Muscle of arm (tissue), 1 donor: ENCODE measurements at regions not wholly inside any gene's neighbourhood (a gene's known extent, or its start where the extent isn't known, plus 50 kb on each side); places are given as distances from the start of the nearest gene placed in this dataset.
"Not testable (repeated sequence)": the region's sequence is repeated elsewhere in the genome, so short reads cannot be mapped to it uniquely, and the experiment has no call there.

ENCODE experiments used
- DNase-seq: peaks from one replicate; pipeline ENCODE4 v3.0.0-alpha.2; 2013

DNA sequence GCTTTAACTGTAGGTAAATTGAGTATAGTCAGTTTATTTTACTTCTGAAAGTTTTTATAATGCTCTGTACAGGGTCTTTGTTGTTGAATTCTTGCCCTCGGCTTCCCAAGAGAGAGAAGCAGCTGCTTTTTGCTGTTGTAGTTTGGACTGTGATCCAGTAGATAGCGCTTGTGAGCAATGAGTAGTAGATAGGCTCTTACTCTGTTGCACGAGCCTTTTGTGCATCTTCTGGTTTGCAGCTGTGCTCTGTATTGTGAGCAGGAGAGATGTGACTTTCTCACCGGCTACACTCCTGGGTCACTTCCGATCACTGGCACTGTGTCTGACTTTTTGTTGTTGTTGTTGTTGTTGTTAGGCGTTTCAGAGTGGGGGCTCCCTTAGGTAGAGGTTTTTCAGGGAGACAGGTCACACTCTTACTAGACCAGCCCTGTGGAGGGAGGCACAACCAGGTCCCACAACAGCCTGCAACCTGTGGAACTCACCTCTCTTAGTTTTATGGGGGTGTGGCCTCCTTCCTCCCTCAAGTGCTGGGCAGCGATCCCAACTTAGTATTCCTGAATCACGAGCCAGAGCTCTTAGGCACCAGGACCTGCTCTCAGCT is 822.1 kb upstream of the GALNTL6 start:
- DNase-seq: no peak

DNA sequence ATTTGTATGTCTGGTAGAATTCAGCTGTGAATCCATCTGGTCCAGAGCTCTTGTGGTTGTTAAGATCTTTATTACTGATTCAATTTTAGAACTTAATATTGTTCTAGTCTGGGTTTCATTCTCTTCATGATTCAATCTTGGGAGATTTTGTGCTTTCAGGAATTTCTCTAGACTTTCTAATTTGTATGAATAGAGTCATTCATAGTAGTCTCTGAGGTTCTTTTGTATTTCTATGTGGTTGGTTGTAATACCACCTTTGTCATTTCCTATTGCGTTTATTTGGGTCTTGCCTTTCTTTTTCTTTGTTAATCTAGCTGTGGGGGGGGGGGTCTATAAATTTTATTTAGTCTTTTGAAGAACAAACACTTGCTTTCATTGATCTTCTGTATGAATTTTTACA is 824.8 kb upstream of the GALNTL6 start:
- DNase-seq: no peak

DNA sequence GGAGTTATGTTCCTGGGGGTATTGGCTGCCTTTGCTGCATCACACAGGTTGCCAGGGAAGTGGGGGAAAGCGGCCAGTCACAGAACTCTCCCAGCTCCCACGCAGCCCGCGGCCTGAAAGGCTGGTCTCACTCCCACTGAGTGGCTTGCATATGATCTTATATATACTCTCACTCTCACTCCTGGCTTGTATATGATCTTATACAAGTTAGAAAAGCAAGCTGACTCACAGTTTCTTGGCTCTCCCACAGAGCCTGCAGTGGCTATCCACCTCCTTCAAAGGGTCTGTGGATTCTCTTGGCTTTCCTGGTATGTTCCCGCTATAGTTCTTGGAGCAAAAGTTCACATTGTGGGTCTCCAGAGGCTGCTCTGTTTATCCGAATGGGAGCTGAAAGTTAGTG is 833.5 kb upstream of the GALNTL6 start:
- peak; percentile 10 for DNase-seq

DNA sequence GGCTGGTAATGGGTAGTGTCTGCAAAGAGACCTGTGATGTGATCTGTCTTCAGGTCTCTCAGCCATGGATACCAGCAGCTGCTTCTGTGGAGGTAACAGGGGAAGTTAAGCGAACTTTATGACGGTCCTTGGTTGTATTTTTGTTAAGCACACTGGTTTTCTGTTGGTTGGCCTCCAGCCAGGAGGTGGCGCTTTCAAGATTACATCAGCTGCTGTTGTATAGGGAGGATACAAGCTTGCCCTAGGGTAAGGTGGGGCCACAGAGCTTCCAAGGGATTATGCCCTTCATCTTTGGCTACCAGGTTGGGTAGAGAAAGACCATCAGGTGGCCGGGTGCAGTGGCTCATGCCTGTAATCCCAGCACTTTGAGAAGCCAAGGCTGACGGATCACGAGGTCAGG is 834.2 kb upstream of the GALNTL6 start:
- DNase-seq: no peak

DNA sequence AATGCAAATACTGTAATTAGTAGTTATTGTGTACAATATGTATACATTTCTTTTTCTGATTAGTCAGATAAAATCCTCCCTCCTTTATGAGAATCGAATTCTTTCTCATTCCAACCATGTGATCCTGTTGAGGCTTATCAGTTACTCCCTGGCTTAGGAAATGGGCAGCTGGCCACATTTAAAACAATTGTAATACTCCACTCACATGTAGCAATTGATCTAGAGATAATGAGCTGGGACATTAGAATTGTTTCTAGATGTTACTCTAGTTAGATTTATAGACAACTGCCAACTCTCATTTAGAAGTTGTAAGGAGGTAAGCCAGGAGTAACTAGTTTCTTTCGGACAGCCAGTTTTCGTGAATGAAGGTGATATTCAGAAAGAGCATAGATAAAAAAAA is 859.3 kb upstream of the AADAT start:
- no peak for DNase-seq

DNA sequence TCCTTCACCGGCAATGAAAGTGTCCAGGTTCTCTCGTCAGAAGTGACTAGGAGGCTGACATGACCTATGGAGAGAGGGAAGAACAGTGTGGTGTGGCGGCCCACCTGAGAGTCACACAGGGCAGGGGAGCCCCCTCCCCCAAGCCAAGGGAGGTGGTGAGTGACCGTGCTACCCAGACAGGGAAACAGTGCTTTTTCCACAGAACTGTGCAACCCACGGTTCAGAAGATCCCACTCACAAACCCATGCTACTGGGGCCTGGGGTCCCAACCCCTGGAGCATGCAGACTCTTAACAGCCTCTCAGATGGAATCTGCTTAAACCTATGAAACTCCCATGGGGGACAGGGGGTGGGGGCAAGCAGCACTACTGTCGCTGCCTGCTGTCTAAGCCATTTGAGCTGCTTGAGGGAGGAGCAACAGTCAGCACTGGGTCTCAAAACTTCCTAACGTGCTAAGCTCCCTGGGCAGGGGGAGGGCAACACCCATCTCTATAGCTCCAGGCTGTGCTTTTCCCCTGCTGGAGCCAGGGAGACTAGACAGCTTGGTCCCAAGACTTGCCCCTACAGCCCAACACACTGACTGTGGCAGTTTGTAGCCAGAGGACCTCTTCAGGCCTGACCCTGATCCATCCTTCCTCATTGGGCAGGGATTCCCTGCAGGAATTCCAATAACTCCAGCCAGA is 850.4 kb upstream of the AADAT start:
- DNase-seq: no peak

DNA sequence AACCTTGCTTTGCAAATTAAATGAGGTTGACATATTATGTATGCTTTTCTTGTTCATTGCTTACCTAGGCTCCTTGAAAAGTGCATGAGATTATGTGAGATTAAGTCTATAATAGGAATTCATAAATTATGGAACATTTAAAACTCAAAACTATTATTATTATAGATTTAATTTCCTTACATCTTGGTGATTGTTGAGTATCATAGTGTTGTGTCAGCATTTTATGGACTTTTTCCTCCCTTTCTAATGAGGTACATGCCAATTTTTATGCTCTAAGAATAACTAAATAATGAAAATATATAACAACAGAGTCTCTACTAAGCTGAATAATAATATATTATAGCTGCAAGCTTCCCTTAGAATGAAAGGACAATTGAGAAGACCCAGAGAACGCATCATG is 848.8 kb upstream of the AADAT start:
- DNase-seq: no peak

DNA sequence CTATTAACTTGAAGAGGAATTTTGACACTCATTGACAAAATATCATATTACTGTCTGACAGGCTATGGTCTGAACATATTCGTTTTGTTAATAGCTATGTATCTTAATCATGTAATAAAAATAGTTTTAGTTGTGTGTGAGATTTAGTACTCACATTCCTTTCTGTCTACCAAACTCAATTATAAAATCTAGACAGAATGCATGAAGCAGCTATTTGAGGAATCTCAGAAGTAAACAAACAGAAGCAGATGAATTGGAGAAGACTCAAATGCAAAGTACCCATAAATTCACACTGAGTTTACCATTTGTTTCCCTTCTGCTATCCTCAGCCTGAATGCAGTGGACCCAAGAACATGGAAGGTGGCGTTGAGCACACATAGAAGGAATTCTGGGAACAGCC is 841.6 kb upstream of the AADAT start:
- DNase-seq: no peak

DNA sequence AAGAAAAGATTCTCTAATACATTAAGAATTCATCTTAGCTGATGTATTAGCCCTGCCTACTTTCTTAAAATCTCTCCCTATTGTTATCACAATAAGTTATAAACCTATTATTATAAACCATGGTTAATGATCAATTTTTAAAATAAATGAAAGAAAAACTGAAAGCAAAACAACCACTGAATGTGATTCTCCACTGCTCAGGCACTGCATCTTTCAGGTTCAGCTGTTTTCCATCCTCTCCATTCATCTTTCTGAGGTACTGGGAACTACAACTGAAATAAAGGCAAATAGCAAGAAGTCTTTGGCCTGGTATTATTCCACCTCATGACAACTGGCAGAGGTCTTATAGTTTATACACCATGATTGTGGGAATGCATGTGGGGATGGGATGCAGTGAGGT is 798.9 kb upstream of the AADAT start:
- no peak for DNase-seq

DNA sequence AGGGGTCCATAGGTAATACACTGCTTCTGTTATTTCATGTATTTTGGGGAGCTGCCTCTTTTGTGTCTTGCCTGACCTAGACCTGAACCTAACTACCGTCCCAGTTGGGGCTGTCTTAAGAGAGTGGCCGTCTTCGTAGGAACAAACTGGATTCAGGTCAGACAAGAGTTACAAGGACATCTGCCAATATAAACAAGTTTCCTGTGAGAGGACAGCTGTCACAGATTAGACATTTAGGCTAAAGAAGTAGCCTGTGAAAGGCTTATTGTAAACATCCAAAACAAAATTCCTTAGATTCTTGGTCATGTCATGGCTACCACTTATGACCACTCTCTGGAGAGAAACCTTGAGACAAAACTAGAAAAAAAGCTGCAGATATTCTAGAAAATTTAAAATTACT is 797.6 kb upstream of the AADAT start:
- DNase-seq: no peak

DNA sequence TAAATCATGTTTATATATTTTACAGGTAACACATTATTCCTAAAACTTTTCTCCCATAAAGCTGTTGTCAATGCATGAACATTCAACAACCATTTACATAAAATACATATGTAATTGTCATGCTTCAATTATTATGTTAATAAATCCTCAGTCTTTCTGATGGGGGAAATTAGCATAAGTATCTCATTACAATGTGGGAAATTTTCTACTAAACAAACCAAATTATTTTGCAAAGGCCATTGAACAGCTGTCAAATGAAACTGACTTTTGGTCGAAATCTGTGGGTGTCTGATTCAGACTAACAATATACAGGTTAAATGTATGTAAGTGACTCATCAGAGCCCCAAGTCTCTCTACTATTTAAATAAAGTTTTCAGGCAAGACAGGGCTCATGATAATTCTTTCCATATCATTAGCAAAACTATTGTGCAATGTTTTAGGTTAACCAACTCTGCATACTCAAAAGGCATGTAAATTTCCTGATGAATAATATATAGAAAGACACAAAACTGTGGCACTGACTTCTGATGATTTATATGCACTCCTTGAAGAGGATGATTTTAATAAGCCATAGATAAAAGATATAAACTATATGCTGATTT is 795.3 kb upstream of the AADAT start:
- DNase-seq: no peak

DNA sequence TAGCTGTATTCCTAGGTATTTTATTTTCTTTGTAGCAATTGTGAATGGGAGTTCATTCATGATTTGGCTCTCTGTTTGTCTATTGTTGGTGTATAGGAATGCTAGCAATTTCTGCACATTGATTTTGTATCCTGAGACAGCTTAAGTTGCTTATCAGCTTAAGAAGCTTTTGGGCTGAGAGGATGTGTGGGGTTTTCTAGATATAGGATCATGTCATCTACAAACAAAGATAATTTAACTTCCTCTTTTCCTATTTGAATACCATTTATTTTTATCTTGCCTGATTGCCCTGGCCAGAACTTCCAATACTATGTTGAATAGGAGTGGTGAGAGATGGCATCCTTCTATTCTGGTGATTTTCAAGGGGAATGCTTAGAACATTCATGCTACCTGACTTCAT is 791.9 kb upstream of the AADAT start:
- not testable (repeated sequence) for DNase-seq

DNA sequence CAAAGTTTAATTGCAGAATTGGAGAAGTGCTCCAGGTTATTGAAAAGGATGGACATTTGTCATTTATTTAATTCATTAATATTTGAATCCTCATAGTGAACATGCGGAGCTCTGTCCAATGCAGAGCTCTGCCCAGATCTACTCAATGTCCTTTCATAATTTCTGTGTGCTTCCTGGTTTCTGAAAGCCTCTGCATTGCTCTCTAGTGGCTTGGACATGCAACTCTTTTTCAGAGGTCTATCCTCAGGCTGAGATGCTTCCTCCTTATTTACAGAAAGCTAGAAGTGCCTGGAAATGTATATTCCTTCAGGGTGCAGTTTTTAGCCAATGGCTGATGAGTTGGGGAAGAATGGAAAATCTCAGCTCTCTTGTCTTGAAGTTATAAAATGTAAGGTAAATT is 786.1 kb upstream of the AADAT start:
- no peak for DNase-seq

DNA sequence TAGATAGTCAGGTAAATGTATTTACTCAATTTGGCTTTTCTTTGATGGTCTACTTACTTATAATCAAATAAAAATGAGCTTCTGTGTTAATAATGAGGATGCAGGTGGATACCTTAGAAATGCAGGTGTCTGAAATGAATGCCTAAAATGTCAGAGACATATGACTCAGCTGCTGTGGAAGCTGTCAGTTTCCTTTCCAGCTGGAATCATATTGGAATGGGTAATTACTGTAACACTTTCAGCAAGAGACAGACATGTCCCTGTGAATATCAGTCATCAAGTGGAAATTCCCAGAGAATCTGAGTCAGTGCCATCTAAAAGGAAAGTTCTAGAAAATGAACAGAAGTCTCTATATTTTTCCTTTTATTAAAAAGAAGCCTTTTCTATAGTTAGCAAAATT is 783.0 kb upstream of the AADAT start:
- no peak for DNase-seq

DNA sequence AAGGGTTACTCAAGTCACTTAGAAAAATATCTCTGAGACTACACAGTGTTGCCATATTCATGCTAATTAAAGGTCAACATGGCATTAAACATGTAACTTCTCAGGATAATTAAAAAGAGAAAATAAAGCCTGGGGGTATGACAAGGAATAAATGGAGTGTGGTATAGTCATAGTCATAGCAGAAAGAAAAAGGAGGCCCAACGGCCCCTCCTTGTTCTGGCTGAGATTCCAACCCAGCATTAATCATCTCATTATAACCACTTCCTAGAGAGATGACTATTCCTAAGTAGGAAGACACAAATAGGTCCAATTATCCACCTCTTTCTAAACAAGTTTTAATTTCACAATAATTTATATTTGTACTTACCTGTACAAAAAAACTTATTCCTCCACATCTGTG is 778.4 kb upstream of the AADAT start:
- no peak for DNase-seq

DNA sequence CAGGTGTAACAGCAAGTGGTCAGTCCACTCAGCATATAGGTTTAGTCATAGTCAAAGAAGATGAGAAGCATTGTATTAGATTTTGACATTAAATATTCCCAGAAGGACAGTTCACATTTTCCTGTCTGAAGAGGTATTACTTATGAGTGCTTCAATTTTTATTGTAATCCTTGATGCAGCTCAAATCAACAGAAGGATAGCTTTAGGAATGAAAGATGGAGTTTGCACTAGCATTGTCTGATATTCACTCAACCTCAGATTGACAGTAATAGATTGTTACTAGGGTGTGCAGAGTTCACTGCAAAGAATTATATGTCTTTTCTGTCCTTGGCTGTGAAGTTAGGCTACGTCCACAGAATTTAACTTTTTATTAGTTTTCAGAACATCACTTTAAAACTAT is 764.3 kb upstream of the AADAT start:
- no peak for DNase-seq

DNA sequence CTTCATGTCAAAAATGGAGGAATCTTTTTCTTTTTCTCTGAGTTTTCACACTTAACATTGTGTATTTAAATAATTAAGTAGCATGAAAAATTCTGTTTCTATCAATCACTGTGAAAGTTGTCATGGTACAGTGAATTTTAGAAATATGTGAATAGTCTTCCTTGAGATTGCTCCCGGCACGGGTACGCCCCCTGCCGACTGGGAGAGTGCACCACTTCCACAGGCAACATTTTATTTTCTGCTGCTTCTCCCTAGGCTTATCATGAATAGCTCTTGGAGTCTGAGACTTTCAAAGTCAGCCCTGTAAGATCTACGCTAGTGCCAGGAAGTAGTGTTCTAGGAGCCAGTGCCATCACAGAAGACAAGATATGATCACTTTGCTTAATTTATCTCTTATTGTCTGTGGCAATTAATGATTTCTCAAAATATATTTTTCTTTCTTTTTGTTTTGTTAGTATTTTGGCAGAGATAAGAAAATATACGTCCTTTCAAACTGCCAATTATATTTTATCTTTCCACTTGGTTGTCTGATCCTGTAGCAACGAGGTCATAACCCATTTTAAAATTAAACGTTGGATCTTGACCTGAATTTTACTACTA is 763.8 kb upstream of the AADAT start:
- DNase-seq: peak; percentile 7

DNA sequence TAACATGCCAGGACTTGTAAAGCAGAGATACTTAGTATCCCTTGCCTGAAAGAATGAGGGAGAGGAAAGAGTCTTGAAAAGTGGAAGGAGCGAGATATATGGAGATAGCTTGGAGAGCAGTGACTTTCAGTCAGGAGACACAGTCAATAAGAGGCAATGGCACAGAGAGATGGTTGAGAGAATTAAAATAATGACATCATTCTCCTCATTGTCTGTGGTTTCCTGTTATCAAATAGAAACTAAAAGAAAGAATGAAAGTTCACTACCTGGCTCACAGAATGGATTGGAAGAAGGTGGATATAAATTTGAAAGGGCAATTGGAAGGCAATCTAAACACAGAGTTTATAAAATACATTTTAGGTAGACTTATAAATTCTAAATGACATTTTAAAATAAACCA is 760.2 kb upstream of the AADAT start:
- DNase-seq: no peak

DNA sequence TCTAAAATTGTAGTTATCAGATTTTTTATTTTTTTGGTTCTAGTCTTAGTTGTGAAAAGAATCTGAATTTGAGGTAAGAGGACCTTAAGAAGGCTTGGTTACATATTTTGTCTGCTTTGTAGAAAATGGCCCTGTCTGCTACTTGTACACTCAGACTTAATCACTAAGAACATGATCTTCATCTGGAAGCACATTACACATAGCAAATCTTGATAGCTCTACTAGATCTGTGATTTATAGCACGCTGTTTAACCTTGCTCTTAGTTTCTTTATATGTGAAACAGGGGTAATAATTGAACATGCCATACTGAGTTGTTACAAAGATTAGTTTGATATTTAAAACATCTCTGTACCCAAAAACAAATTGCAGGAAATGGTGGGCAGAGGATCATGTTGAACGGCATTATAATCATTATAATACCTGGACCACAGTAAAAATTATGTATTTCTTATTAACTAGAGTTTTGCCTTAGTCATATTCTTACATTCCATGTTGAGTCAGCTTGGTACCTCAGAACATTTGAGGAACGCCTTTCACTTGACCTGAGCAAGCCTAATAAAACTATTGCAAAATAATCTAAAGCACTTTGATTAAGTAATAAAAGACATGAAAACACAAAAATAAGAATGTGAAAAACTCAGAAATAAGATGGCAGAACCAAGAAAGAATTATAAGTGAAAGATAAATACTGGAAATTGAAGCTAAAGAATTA is 738.0 kb upstream of the AADAT start:
- DNase-seq: no peak

DNA sequence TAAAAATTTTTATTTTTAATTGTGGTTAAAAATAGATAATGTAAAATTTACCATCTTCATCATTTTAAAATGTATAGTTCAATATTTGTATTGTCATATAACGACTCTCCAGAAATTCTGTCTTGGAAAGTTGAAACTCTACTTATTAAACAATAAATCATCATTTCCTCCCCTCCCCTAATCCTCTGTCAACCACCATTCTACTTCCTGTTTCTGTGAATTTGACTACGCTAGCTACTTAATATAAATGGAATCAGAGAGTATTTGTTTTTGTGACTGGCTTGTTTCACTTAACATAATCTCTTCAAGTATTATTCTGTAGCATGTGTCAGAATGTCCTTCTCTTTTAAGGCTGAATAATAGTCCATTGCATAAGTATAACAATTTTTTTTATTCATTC is 729.0 kb upstream of the AADAT start:
- DNase-seq: no peak

DNA sequence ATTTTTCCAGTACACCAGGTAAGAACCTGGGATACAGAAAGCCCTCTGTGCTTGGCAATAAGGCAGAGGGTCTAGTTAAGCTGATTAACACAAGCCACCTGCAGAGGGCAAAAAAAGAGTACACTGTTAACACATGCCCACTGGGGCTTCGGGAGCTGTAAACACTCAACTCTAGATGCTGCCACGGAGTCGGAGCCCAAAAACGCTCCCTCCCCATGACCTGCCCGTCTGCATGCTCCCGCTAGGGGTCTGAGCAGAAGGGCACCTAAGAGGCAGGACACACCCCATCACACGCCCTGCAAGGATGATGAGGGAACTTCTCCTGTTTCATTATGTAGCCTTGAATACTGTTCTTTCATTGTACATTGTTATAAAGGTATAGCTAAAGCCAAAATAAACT is 715.6 kb upstream of the AADAT start:
- DNase-seq: no peak

DNA sequence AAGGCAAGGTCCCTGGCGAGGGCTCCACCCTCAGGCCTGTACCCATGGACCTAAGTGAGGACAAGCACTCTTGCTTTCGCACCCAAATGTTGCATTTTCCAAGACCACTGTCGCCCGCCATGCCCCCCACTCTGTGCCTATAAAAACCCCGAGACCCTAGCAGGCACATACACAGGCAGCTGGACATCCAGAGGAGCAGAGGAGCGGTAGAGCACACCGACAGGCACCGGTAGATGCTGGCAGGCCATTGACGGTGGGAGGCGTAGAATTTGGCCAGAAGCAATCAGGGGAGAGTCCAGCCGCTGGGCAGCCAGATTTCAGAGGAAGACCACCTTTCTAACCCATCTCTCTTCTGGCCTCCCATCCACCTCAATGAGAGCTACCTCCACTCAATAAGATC is 715.2 kb upstream of the AADAT start:
- no peak for DNase-seq

DNA sequence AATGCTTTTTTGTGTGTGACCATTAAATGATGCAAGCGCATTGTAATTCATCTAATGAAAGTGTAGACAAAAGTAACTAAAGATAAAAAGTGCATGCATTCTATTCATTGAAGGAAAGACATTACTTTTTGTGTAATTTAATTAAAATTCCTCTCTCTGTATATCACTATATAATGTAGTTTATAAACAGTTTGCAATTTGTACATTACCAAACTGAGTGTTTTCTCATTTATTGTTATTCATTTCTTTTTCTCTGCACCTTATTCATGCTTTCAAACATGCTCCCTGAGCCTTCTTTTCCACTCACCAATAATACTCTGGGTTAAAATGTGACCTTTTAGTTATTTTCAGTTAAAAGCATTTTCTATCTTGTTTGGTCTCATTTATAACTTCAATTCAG is 713.7 kb upstream of the AADAT start:
- no peak for DNase-seq
